Caco-2 (cell line): ENCODE measurements at regions not wholly inside any gene's neighbourhood (a gene's known extent, or its start where the extent isn't known, plus 50 kb on each side); places are given as distances from the start of the nearest gene placed in this dataset.

Source experiments
- BruUV-seq: library from RNA; stranded (reverse); fragments of 400-500 nt; replicated peaks from 2 replicates; lab custom pipeline; 2021; lab: Mats Ljungman, UMichigan
- CTCF ChIA-PET: fragments of 300-600 bp; sonication (Branson Sonifier 250); formaldehyde crosslinking; loops from one replicate; lab custom pipeline; 2022; ENCODE audit warnings: antibody characterized with exemption; lab: Charles Lee
- POLR2A ChIA-PET: fragments of 300-600 bp; sonication (Branson Sonifier 250); formaldehyde crosslinking; loops from one replicate; lab custom pipeline; 2022; ENCODE audit warnings: antibody characterized with exemption; lab: Charles Lee
- DNase-seq, 2 experiments: peaks; one replicate each; pipeline versions ENCODE4 v3.0.0 to v3.0.0-alpha.2; 2020 to 2022
- H3K27me3 ChIP-seq: replicated peaks from 2 replicates; pipeline ENCODE4 v1.6.0; 2011; ENCODE audit warnings: low read length; ENCODE audit not compliant: control insufficient read depth, insufficient read depth
- H3K36me3 ChIP-seq: 2 replicates; pipeline ENCODE4 v1.5.1; 2011; ENCODE audit warnings: low read length; ENCODE audit not compliant: control insufficient read depth, insufficient read depth
- H3K4me1 ChIP-seq: fragments of 250-450 bp; sonication (Bioruptor Pico); 2 replicates; pipeline ENCODE4 v1.5.1; 2020; ENCODE audit warnings: mild to moderate bottlenecking
- H3K4me3 ChIP-seq: 2 replicates; pipeline ENCODE4 v1.5.1; 2011; ENCODE audit warnings: low read depth, mild to moderate bottlenecking, control low read depth, low read length
- H3K9me3 ChIP-seq: fragments of 250-450 bp; sonication (Bioruptor Pico); 2 replicates; pipeline ENCODE4 v1.5.1; 2020; ENCODE audit warnings: mild to moderate bottlenecking, moderate library complexity
- H3K27ac Mint-ChIP-seq: one replicate; pipeline ENCODE4 v1.8.0; 2022; ENCODE audit warnings: mixed read lengths; ENCODE audit not compliant: unreplicated experiment
- H3K27me3 Mint-ChIP-seq: one replicate; pipeline ENCODE4 v1.8.0; 2022; ENCODE audit warnings: mixed read lengths; ENCODE audit not compliant: insufficient read depth, unreplicated experiment
- H3K36me3 Mint-ChIP-seq: one replicate; pipeline ENCODE4 v1.8.0; 2022; ENCODE audit warnings: mild to moderate bottlenecking, mixed read lengths; ENCODE audit not compliant: insufficient read depth, unreplicated experiment
- H3K4me1 Mint-ChIP-seq: one replicate; pipeline ENCODE4 v1.8.0; 2022; ENCODE audit warnings: low read depth, mixed read lengths; ENCODE audit not compliant: unreplicated experiment
- H3K4me3 Mint-ChIP-seq: one replicate; pipeline ENCODE4 v1.8.0; 2022; ENCODE audit warnings: mild to moderate bottlenecking, moderate library complexity, mixed read lengths; ENCODE audit not compliant: unreplicated experiment
- H3K9me3 Mint-ChIP-seq: one replicate; pipeline ENCODE4 v1.8.0; 2022; ENCODE audit warnings: mixed read lengths; ENCODE audit not compliant: unreplicated experiment
- CTCF ChIP-seq, 2 experiments: fragments of 200-600 bp in 1 of 2; IDR thresholded peaks; 1 replicate in 1 of 2; 2 replicates in 1 of 2; pipeline versions ENCODE4 v1.5.1 to v1.8.0; 2011 to 2022; ENCODE audit warnings: antibody characterized with exemption in 1 of 2, control low read depth in 1 of 2, inconsistent platforms in 1 of 2, low read depth in 1 of 2, low read length in 1 of 2, mild to moderate bottlenecking in 1 of 2, moderate library complexity in 1 of 2; ENCODE audit not compliant: insufficient read depth in 1 of 2, severe bottlenecking in 1 of 2, unreplicated experiment in 1 of 2
- intact Hi-C: fragments of 100-400 bp; cut with micrococcal nuclease; formaldehyde crosslinking; loops from one replicate; pipeline ENCODE4 v1.10.0; 2022; ENCODE audit not compliant: unreplicated experiment

GRCh38 chr4:189510601-189511000, 430.1 kb upstream of the FRG1 start:
- no peak for DNase-seq
- H3K27me3 Mint-ChIP-seq: no peaks in the 10 kb centered on the region
- H3K36me3 Mint-ChIP-seq: no peaks in the 10 kb centered on the region
- no peak overlapping the region for H3K4me3 ChIP-seq
- no peaks in the 10 kb centered on the region for H3K4me1 ChIP-seq
- no peaks in the 10 kb centered on the region for H3K4me1 Mint-ChIP-seq
- TF ChIP-seq CTCF (IDR thresholded peaks at IDR 0.05; ENCODE audit: insufficient read depth in 1 of 2, low read depth in 1 of 2, low read length in 1 of 2, severe bottlenecking in 1 of 2, unreplicated experiment in 1 of 2): no peak
- ChIA-PET CTCF (no interaction called here), POLR2A (no interaction called here)
- H3K9me3 ChIP-seq: no peaks in the 10 kb centered on the region
- H3K27me3 ChIP-seq: no peaks in the 10 kb centered on the region
- H3K36me3 ChIP-seq: no peaks in the 10 kb centered on the region
- no peak overlapping the region for H3K27ac Mint-ChIP-seq
- H3K9me3 Mint-ChIP-seq: peaks cover 20% of the 10 kb centered on the region
- BruUV-seq: no TSS peak
- intact Hi-C loops: no loop called here
- no peak overlapping the region for H3K4me3 Mint-ChIP-seq

GRCh38 chr4:189511581-189511980, 429.1 kb upstream of the FRG1 start:
- ChIA-PET CTCF (no interaction called here), POLR2A (no interaction called here)
- Histone ChIP-seq H3K4me3 (no peak overlapping the region), H3K36me3 (no peaks in the 10 kb centered on the region), H3K9me3 (no peaks in the 10 kb centered on the region), H3K4me1 (no peaks in the 10 kb centered on the region), H3K27me3 (no peaks in the 10 kb centered on the region)
- Mint-ChIP-seq H3K27ac (no peak overlapping the region), H3K27me3 (peaks cover 3% of the 10 kb centered on the region), H3K9me3 (peaks cover 19% of the 10 kb centered on the region), H3K36me3 (no peaks in the 10 kb centered on the region), H3K4me1 (no peaks in the 10 kb centered on the region), H3K4me3 (no peak overlapping the region)
- no peak for TF ChIP-seq CTCF (IDR thresholded peaks at IDR 0.05; ENCODE audit: insufficient read depth in 1 of 2, low read depth in 1 of 2, low read length in 1 of 2, severe bottlenecking in 1 of 2, unreplicated experiment in 1 of 2)
- intact Hi-C loops: no loop called here
- DNase-seq: no peak
- no TSS peak for BruUV-seq

- intact Hi-C loops: no loop called here
- CTCF ChIA-PET: no interaction called here
- Histone ChIP-seq H3K36me3 (no peaks in the 10 kb centered on the region), H3K9me3 (no peaks in the 10 kb centered on the region), H3K27me3 (no peaks in the 10 kb centered on the region), H3K4me3 (no peak overlapping the region), H3K4me1 (no peaks in the 10 kb centered on the region)
- no peak for TF ChIP-seq CTCF (IDR thresholded peaks at IDR 0.05; ENCODE audit: insufficient read depth in 1 of 2, low read depth in 1 of 2, low read length in 1 of 2, severe bottlenecking in 1 of 2, unreplicated experiment in 1 of 2)
- peaks cover 19% of the 10 kb centered on the region for H3K9me3 Mint-ChIP-seq
- no peaks in the 10 kb centered on the region for H3K4me1 Mint-ChIP-seq
- H3K27ac Mint-ChIP-seq: no peak overlapping the region
- no TSS peak for BruUV-seq
- DNase-seq: no peak
- no peaks in the 10 kb centered on the region for H3K36me3 Mint-ChIP-seq
- no peak overlapping the region for H3K4me3 Mint-ChIP-seq
- POLR2A ChIA-PET: no interaction called here
- peaks cover 3% of the 10 kb centered on the region for H3K27me3 Mint-ChIP-seq
These were observed 427.3 kb upstream of the FRG1 start for GRCh38 chr4:189513421-189513820.
